NB4 (cell line): ENCODE measurements at regions not wholly inside any gene's neighbourhood (a gene's known extent, or its start where the extent isn't known, plus 50 kb on each side); places are given as distances from the start of the nearest gene placed in this dataset.

ENCODE experiments used
- MYC ChIP-seq: IDR thresholded peaks from 2 replicates; pipeline ENCODE4 v1.6.1; 2011; ENCODE audit warnings: low read depth, low read length
- POLR2A ChIP-seq: IDR thresholded peaks from 2 replicates; pipeline ENCODE4 v1.6.1; 2011; ENCODE audit warnings: mild to moderate bottlenecking; ENCODE audit not compliant: insufficient read length; ENCODE audit errors: extremely low read depth
- TF ChIP-seq, protein P1 (sequence below): IDR thresholded peaks from 2 replicates; pipeline ENCODE4 v1.6.1; 2011; ENCODE audit warnings: low read depth, low read length
- TF ChIP-seq, protein P2 (sequence below): IDR thresholded peaks from one replicate; pipeline ENCODE4 v1.5.1; 2012; ENCODE audit warnings: low read depth, low read length

DNA sequence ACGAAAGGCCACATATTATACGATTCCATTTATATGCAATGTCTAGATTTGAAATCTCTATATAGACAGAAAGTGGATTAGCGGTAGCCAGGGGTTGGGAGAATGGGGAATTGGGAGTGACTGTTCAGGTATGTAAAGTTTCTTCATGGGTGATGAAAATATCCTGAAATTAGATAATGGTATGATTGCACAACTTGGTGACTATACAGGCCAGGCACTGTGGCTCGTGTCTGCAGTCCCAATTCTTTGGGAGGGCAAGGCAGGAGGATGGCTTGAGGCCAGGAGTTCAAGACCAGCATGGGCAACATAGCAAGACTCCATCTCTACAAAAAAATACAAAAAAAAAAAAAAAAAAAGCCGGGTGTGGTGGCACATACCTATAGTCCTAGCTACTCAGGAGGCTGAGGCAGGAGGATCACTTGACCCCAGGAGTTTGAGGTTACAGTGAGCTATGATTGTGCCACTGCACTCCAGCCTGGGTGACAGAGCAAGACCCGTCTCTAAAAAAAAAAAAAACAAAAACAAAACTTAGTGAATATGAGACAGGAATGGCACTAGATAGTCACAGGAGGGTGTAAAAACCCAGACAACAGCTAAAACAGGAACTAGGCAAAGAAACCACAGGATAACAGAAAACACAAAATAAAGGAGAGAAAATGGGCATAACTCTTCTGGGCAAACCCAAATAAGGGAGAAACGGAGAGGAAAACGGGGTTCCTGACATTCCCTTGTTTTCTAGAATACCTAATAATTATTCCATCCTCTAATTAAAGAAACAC, 72.1 kb upstream of the ZNF618 start:
- TF ChIP-seq, protein P1, sequence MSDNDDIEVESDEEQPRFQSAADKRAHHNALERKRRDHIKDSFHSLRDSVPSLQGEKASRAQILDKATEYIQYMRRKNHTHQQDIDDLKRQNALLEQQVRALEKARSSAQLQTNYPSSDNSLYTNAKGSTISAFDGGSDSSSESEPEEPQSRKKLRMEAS: no peak
- TF ChIP-seq, protein P2, sequence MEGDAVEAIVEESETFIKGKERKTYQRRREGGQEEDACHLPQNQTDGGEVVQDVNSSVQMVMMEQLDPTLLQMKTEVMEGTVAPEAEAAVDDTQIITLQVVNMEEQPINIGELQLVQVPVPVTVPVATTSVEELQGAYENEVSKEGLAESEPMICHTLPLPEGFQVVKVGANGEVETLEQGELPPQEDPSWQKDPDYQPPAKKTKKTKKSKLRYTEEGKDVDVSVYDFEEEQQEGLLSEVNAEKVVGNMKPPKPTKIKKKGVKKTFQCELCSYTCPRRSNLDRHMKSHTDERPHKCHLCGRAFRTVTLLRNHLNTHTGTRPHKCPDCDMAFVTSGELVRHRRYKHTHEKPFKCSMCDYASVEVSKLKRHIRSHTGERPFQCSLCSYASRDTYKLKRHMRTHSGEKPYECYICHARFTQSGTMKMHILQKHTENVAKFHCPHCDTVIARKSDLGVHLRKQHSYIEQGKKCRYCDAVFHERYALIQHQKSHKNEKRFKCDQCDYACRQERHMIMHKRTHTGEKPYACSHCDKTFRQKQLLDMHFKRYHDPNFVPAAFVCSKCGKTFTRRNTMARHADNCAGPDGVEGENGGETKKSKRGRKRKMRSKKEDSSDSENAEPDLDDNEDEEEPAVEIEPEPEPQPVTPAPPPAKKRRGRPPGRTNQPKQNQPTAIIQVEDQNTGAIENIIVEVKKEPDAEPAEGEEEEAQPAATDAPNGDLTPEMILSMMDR: no peak
- TF ChIP-seq POLR2A (no peak), MYC (no peak)
